IMR-90 (cell line): ENCODE measurements at regions not wholly inside any gene's neighbourhood (a gene's known extent, or its start where the extent isn't known, plus 50 kb on each side); places are given as distances from the start of the nearest gene placed in this dataset.

Experiments
- ATAC-seq: fragments of 200-7000 bp; cut with Tn5 transposase; 2 replicates; pipeline ENCODE4 v1.9.1; 2020; ENCODE audit warnings: low read depth, mild to moderate bottlenecking, moderate library complexity
- BruUV-seq: library from RNA; stranded (reverse); fragments of 400-500 nt; replicated peaks from 2 replicates; lab custom pipeline; 2021; lab: Mats Ljungman, UMichigan
- CTCF ChIA-PET: fragments of 300-600 bp; formaldehyde crosslinking; extraction: SDS; loops from one replicate; lab custom pipeline; 2021; ENCODE audit warnings: antibody characterized with exemption; lab: Yijun Ruan, JAX
- POLR2A ChIA-PET: fragments of 300-600 bp; sonication (Branson Sonifier 250); formaldehyde crosslinking; loops from one replicate; lab custom pipeline; 2022; ENCODE audit warnings: antibody characterized with exemption; ENCODE audit not compliant: unreplicated experiment; lab: Charles Lee
- DNase-seq: peaks from one replicate; pipeline ENCODE4 v3.0.0; 2013
- H2AFZ ChIP-seq: replicated peaks from 2 replicates; pipeline ENCODE3; 2013; ENCODE audit warnings: low read length, mild to moderate bottlenecking; ENCODE audit not compliant: poor library complexity
- H2AK5ac ChIP-seq: 2 replicates; pipeline ENCODE4 v1.6.1; 2013; ENCODE audit warnings: low read depth, low read length, inconsistent platforms
- H2AK9ac ChIP-seq: replicated peaks from 2 replicates; pipeline ENCODE3; 2013; ENCODE audit warnings: mild to moderate bottlenecking, low read depth, low read length, moderate library complexity; ENCODE audit not compliant: poor library complexity
- H2BK120ac ChIP-seq: 2 replicates; pipeline ENCODE4 v1.6.1; 2013; ENCODE audit warnings: low read depth, low read length, inconsistent platforms
- H2BK15ac ChIP-seq: 3 replicates; pipeline ENCODE4 v1.6.1; 2013; ENCODE audit warnings: low read depth, low read length, inconsistent platforms
- H2BK20ac ChIP-seq: 2 replicates; pipeline ENCODE4 v1.6.1; 2013; ENCODE audit warnings: low read depth, mild to moderate bottlenecking, inconsistent platforms, low read length, moderate library complexity
- H2BK5ac ChIP-seq: 2 replicates; pipeline ENCODE4 v1.6.1; 2013; ENCODE audit warnings: mild to moderate bottlenecking, low read depth, low read length, inconsistent platforms; ENCODE audit not compliant: poor library complexity, severe bottlenecking
- H3K14ac ChIP-seq: replicated peaks from 2 replicates; pipeline ENCODE4 v1.6.1; 2013; ENCODE audit warnings: low read depth, low read length, inconsistent platforms
- H3K18ac ChIP-seq: 2 replicates; pipeline ENCODE4 v1.6.1; 2013; ENCODE audit warnings: low read depth, low read length, control low read depth
- H3K23ac ChIP-seq: 2 replicates; pipeline ENCODE4 v1.6.1; 2013; ENCODE audit warnings: low read depth, low read length, inconsistent platforms
- H3K27ac ChIP-seq: 2 replicates; pipeline ENCODE4 v1.5.1; 2013; ENCODE audit warnings: mild to moderate bottlenecking, control low read depth, low read length; ENCODE audit not compliant: insufficient read depth
- H3K27me3 ChIP-seq: 2 replicates; pipeline ENCODE4 v1.6.1; 2013; ENCODE audit warnings: low read length; ENCODE audit not compliant: control insufficient read depth, insufficient read depth
- H3K36me3 ChIP-seq: 2 replicates; pipeline ENCODE4 v1.6.1; 2013; ENCODE audit warnings: low read length, mixed read lengths; ENCODE audit not compliant: control insufficient read depth, insufficient read depth
- H3K4ac ChIP-seq: 2 replicates; pipeline ENCODE4 v1.6.1; 2013; ENCODE audit warnings: low read depth, low read length, inconsistent platforms
- H3K4me1 ChIP-seq: 2 replicates; pipeline ENCODE4 v1.6.1; 2013; ENCODE audit warnings: low read length, mixed read lengths; ENCODE audit not compliant: control insufficient read depth, insufficient read depth
- H3K4me2 ChIP-seq: 2 replicates; pipeline ENCODE4 v1.6.1; 2013; ENCODE audit warnings: low read depth, mild to moderate bottlenecking, control low read depth, low read length, moderate library complexity
- H3K4me3 ChIP-seq: 2 replicates; pipeline ENCODE4 v1.5.1; 2013; ENCODE audit warnings: low read depth, mild to moderate bottlenecking, control low read depth, low read length, moderate library complexity; ENCODE audit not compliant: insufficient read depth
- H3K56ac ChIP-seq: 2 replicates; pipeline ENCODE4 v1.6.1; 2013; ENCODE audit warnings: low read length, inconsistent platforms; ENCODE audit not compliant: insufficient read depth; ENCODE audit errors: extremely low read depth
- H3K79me1 ChIP-seq, 2 experiments: 2 replicates each; pipeline ENCODE4 v1.6.1; 2013; ENCODE audit warnings: low read length in 2 of 2, inconsistent platforms in 1 of 2, low read depth in 1 of 2
- H3K9ac ChIP-seq: 2 replicates; pipeline ENCODE4 v1.6.1; 2013; ENCODE audit warnings: low read depth, low read length, control low read depth
- H3K9me1 ChIP-seq: 2 replicates; pipeline ENCODE4 v1.6.1; 2013; ENCODE audit warnings: low read length, inconsistent platforms; ENCODE audit not compliant: insufficient read depth
- H3K9me3 ChIP-seq: 2 replicates; pipeline ENCODE4 v1.6.1; 2013; ENCODE audit warnings: low read length; ENCODE audit not compliant: control insufficient read depth, insufficient read depth
- H4K20me1 ChIP-seq: 2 replicates; pipeline ENCODE4 v1.6.1; 2013; ENCODE audit warnings: low read length, inconsistent platforms; ENCODE audit not compliant: insufficient read depth
- H4K5ac ChIP-seq: 2 replicates; pipeline ENCODE4 v1.6.1; 2013; ENCODE audit warnings: mild to moderate bottlenecking, low read depth, low read length, control low read depth
- H4K8ac ChIP-seq, 2 experiments: 2 replicates each; pipeline ENCODE4 v1.6.1; 2013; ENCODE audit warnings: low read depth in 2 of 2, low read length in 2 of 2, control low read depth in 1 of 2, inconsistent platforms in 1 of 2
- H4K91ac ChIP-seq: 2 replicates; pipeline ENCODE4 v1.6.1; 2013; ENCODE audit warnings: low read depth, low read length, inconsistent platforms; ENCODE audit not compliant: insufficient read depth
- BHLHE40 ChIP-seq: fragments of 150-350 bp; IDR thresholded peaks from 2 replicates; pipeline ENCODE4 v1.6.1; 2016; ENCODE audit warnings: mild to moderate bottlenecking, low read depth, low read length
- CEBPB ChIP-seq: IDR thresholded peaks from 2 replicates; pipeline ENCODE4 v1.6.1; 2012; ENCODE audit warnings: low read depth, low read length, improper control_type of control experiment
- CTCF ChIP-seq: conservative IDR thresholded peaks from 2 replicates; pipeline ENCODE4 v1.5.1; 2012; ENCODE audit warnings: mild to moderate bottlenecking, low read depth, low read length, improper control_type of control experiment
- ELK1 ChIP-seq: fragments of 150-350 bp; IDR thresholded peaks from 2 replicates; pipeline ENCODE4 v1.6.1; 2016; ENCODE audit warnings: low read depth, mild to moderate bottlenecking, low read length, moderate library complexity, borderline replicate concordance
- FOS ChIP-seq: fragments of 150-350 bp; IDR thresholded peaks from 2 replicates; pipeline ENCODE4 v1.6.1; 2016; ENCODE audit warnings: low read depth, low read length
- MAZ ChIP-seq: IDR thresholded peaks from 2 replicates; pipeline ENCODE4 v1.6.1; 2012; ENCODE audit warnings: low read depth, mild to moderate bottlenecking, low read length, improper control_type of control experiment, moderate library complexity, borderline replicate concordance
- MXI1 ChIP-seq: IDR thresholded peaks from 2 replicates; pipeline ENCODE4 v1.6.1; 2012; ENCODE audit warnings: low read depth, mild to moderate bottlenecking, low read length, moderate library complexity, borderline replicate concordance
- NFE2L2 ChIP-seq: fragments of 150-350 bp; IDR thresholded peaks from 2 replicates; pipeline ENCODE4 v1.6.1; 2016; ENCODE audit warnings: low read depth, mild to moderate bottlenecking, low read length
- POLR2A ChIP-seq: IDR thresholded peaks from 2 replicates; pipeline ENCODE4 v1.6.1; 2012; ENCODE audit warnings: mild to moderate bottlenecking, low read depth, low read length
- RAD21 ChIP-seq: IDR thresholded peaks from 2 replicates; pipeline ENCODE4 v1.6.1; 2012; ENCODE audit warnings: low read length, improper control_type of control experiment
- RCOR1 ChIP-seq: IDR thresholded peaks from 2 replicates; pipeline ENCODE4 v1.6.1; 2012; ENCODE audit warnings: mild to moderate bottlenecking, low read length, improper control_type of control experiment; ENCODE audit not compliant: insufficient replicate concordance
- RFX5 ChIP-seq: IDR thresholded peaks from 2 replicates; pipeline ENCODE4 v1.8.0; 2012; ENCODE audit warnings: low read depth, mild to moderate bottlenecking, low read length, moderate library complexity
- SMC3 ChIP-seq: fragments of 150-350 bp; IDR thresholded peaks from 2 replicates; pipeline ENCODE4 v1.6.1; 2016; ENCODE audit warnings: low read depth, mild to moderate bottlenecking, antibody characterized with exemption, low read length, moderate library complexity
- USF2 ChIP-seq: fragments of 150-350 bp; IDR thresholded peaks from 2 replicates; pipeline ENCODE4 v1.6.1; 2017; ENCODE audit warnings: mild to moderate bottlenecking, antibody characterized with exemption, low read length, low read depth
- WGBS, 2 experiments: methylation state at CpG; one replicate each; pipeline versions ENCODE4 v1.1.5 to v1.1.7; 2013; ENCODE audit warnings: missing lambda C conversion rate in 2 of 2; ENCODE audit not compliant: insufficient read length in 1 of 2; ENCODE audit errors: extremely low coverage in 2 of 2; 5-methylcytosine and 5-hydroxymethylcytosine counted together
- dilution Hi-C: fragments of 300-500 bp; cut with HindIII; formaldehyde crosslinking; loops from one replicate; pipeline ENCODE4 v1.14.3; 2018; ENCODE audit warnings: low sequenced_read_pairs; ENCODE audit not compliant: unreplicated experiment
- in situ Hi-C: fragments of 300-500 bp; cut with MboI; formaldehyde crosslinking; loops from 3 replicates; pipeline ENCODE4 v1.14.3; 2019; ENCODE audit warnings: low sequenced_read_pairs, inconsistent platforms, mixed read lengths
- intact Hi-C: fragments of 100-400 bp; cut with micrococcal nuclease; formaldehyde crosslinking; loops from 2 replicates; pipeline ENCODE4 v1.10.0; 2022

- no peak overlapping the region for H2AK5ac ChIP-seq
- CTCF ChIA-PET, result no interaction called here
- no peaks in the 10 kb centered on the region for H4K20me1 ChIP-seq
- no peak overlapping the region for H2AFZ ChIP-seq
- intact Hi-C loops (no loop called here), in situ Hi-C loops (no loop called here), dilution Hi-C loops (no loop called here)
- TF ChIP-seq CTCF (no peak), ELK1 (no peak), MAZ (no peak), POLR2A (no peak), MXI1 (no peak), FOS (no peak), RAD21 (no peak), NFE2L2 (no peak), SMC3 (no peak), USF2 (no peak), RCOR1 (no peak), CEBPB (no peak), RFX5 (no peak), BHLHE40 (no peak)
- no peak overlapping the region for H3K9ac ChIP-seq
- no peak overlapping the region for H4K91ac ChIP-seq
- WGBS, 2 experiments, result 94% methylated on average over 5 of the region's 10 CpGs; no CpG with 5 or more reads in 1 of the 2 experiments
- H3K4ac ChIP-seq, result no peak overlapping the region
- no peaks in the 10 kb centered on the region for H3K9me3 ChIP-seq
- POLR2A ChIA-PET, result no interaction called here
- no peak for ATAC-seq
- no peak overlapping the region for H3K23ac ChIP-seq
- no peak overlapping the region for H4K5ac ChIP-seq
- H4K8ac ChIP-seq, result no peak overlapping the region
- H3K4me3 ChIP-seq, result no peak overlapping the region
- no peak overlapping the region for H2BK5ac ChIP-seq
- H3K79me1 ChIP-seq, result no peaks in the 10 kb centered on the region
- no peak overlapping the region for H2BK20ac ChIP-seq
- H3K56ac ChIP-seq, result no peak overlapping the region
- H3K27me3 ChIP-seq, result no peaks in the 10 kb centered on the region
- H3K14ac ChIP-seq, result no peak overlapping the region
- H3K4me1 ChIP-seq, result no peaks in the 10 kb centered on the region
- H2BK15ac ChIP-seq, result no peak overlapping the region
- no peaks in the 10 kb centered on the region for H3K9me1 ChIP-seq
- no peaks in the 10 kb centered on the region for H3K36me3 ChIP-seq
- no peak overlapping the region for H2AK9ac ChIP-seq
- no peak overlapping the region for H3K4me2 ChIP-seq
- DNase-seq, result no peak
- no peak overlapping the region for H3K27ac ChIP-seq
- H2BK120ac ChIP-seq, result no peak overlapping the region
- no TSS peak for BruUV-seq
- no peak overlapping the region for H3K18ac ChIP-seq
Measured at GRCh38 chr6:139828751-139829519, 454.5 kb upstream of the CITED2 start.
